Mammary epithelial cell (primary cell): ENCODE measurements at regions not wholly inside any gene's neighbourhood (a gene's known extent, or its start where the extent isn't known, plus 50 kb on each side); places are given as distances from the start of the nearest gene placed in this dataset.

Source experiments
- EZH2 ChIP-seq: IDR thresholded peaks from 2 replicates; pipeline ENCODE4 v1.6.1; 2012; ENCODE audit warnings: low read length, inconsistent platforms, borderline replicate concordance
- TF ChIP-seq, protein P1 (sequence below), 2 donors: IDR thresholded peaks in 1 of 2; conservative IDR thresholded peaks in 1 of 2; 2 replicates each; pipeline ENCODE4 v1.5.1; 2011 to 2012; ENCODE audit warnings: inconsistent platforms in 2 of 2, low read length in 2 of 2, mild to moderate bottlenecking in 2 of 2, control low read depth in 1 of 2, low read depth in 1 of 2; ENCODE audit not compliant: insufficient read depth in 1 of 2; ENCODE audit errors: extremely low read depth in 1 of 2

DNA sequence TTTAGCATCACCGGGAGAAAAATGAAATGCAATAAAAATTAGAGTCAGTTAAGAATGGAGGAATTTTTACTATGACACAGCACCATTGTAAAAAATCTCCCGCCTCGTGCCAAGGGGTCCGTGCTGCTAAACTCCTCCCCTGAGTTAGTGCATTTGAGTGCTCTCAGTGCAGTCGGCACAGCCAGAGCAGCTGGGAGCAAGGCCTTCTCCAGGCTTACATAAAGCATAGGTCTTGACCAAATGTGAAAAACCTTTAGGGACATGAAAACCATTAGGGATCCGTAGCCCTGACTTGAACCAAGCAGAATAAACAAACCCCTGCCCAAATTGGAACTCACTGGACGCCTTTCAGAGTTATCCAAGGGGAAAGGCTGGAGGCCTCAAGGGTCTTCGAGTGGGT lies 152.6 kb downstream of the PLCE1 start:
- no peak for TF ChIP-seq EZH2
- TF ChIP-seq, protein P1, sequence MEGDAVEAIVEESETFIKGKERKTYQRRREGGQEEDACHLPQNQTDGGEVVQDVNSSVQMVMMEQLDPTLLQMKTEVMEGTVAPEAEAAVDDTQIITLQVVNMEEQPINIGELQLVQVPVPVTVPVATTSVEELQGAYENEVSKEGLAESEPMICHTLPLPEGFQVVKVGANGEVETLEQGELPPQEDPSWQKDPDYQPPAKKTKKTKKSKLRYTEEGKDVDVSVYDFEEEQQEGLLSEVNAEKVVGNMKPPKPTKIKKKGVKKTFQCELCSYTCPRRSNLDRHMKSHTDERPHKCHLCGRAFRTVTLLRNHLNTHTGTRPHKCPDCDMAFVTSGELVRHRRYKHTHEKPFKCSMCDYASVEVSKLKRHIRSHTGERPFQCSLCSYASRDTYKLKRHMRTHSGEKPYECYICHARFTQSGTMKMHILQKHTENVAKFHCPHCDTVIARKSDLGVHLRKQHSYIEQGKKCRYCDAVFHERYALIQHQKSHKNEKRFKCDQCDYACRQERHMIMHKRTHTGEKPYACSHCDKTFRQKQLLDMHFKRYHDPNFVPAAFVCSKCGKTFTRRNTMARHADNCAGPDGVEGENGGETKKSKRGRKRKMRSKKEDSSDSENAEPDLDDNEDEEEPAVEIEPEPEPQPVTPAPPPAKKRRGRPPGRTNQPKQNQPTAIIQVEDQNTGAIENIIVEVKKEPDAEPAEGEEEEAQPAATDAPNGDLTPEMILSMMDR (conservative IDR thresholded peaks at IDR 0.05 in 1 of 2, IDR thresholded peaks at IDR 0.05 in 1 of 2; ENCODE audit: extremely low read depth in 1 of 2, insufficient read depth in 1 of 2, low read depth in 1 of 2, low read length in 2 of 2) = no peak
